ENCODE measurements at regions not wholly inside any gene's neighbourhood (a gene's known extent, or its start where the extent isn't known, plus 50 kb on each side); places are given as distances from the start of the nearest gene placed in this dataset.

- Histone ChIP-seq H3K9me3 (replicated peaks; ENCODE audit: control insufficient read depth, insufficient read depth, low read length) (peaks cover 1% of the 10 kb centered on the region), H3K27ac (ENCODE audit: insufficient read depth, low read depth, low read length) (no peak overlapping the region), H3K9ac (replicated peaks; ENCODE audit: extremely low read depth, insufficient read depth, low read length) (no peak overlapping the region), H3K36me3 (ENCODE audit: control insufficient read depth in 2 of 2, extremely low read depth in 1 of 2, insufficient read depth in 2 of 2, low read length in 2 of 2) (no peaks in the 10 kb centered on the region), H4K20me1 (replicated peaks; ENCODE audit: control insufficient read depth, extremely low read depth, insufficient read depth, low read length) (no peaks in the 10 kb centered on the region), H3K79me2 (ENCODE audit: control insufficient read depth, insufficient read depth, low read length) (no peaks in the 10 kb centered on the region), H3K9me1 (replicated peaks; ENCODE audit: control insufficient read depth, extremely low read depth, insufficient read depth, low read length) (no peaks in the 10 kb centered on the region), H3K4me2 (ENCODE audit: insufficient read depth, low read length) (no peak overlapping the region), H3K27me3 (ENCODE audit: control insufficient read depth in 2 of 2, insufficient read depth in 2 of 2, low read length in 2 of 2) (no peaks in the 10 kb centered on the region), H3K4me3 (replicated peaks in 1 of 3; ENCODE audit: insufficient read depth in 1 of 3, low read depth in 1 of 3, low read length in 3 of 3) (no peak overlapping the region), H3K4me1 (ENCODE audit: control insufficient read depth, extremely low read depth, insufficient read depth, low read length) (no peaks in the 10 kb centered on the region), H2AFZ (ENCODE audit: low read depth, low read length) (no peak overlapping the region)
- BruUV-seq (replicated peaks): no TSS peak
- intact Hi-C loops (cut with micrococcal nuclease) (no loop called here), dilution Hi-C loops (cut with MboI; ENCODE audit: extremely low pct_ligation_motif_present, low sequenced_read_pairs) (no loop called here)
- TF ChIP-seq CTCF (IDR thresholded peaks at IDR 0.05; ENCODE audit: extremely low read depth in 1 of 2, insufficient read depth in 1 of 2, low read depth in 1 of 2, low read length in 2 of 2): no peak
- TF ChIP-seq FOS (IDR thresholded peaks at IDR 0.05; ENCODE audit: borderline replicate concordance, insufficient read depth, low read length): no peak
- no peak for TF ChIP-seq POLR2A (IDR thresholded peaks at IDR 0.05; ENCODE audit: low read depth, low read length)
- FAIRE-seq (no peak), DNase-seq (ENCODE audit: low read depth, low spot score) (no peak)
- POLR2A ChIA-PET: no interaction called here
- CTCF ChIA-PET: no interaction called here
Observed at GRCh38 chr13:47678201-47678968, 322.7 kb downstream of the SUCLA2 start.

GRCh38 chr13:47675871-47676270, 325.2 kb downstream of the SUCLA2 start:
- FAIRE-seq: no peak
- CTCF ChIA-PET: no interaction called here
- Histone ChIP-seq H3K9ac (replicated peaks; ENCODE audit: extremely low read depth, insufficient read depth, low read length) (no peak overlapping the region), H3K9me1 (replicated peaks; ENCODE audit: control insufficient read depth, extremely low read depth, insufficient read depth, low read length) (no peaks in the 10 kb centered on the region), H3K9me3 (replicated peaks; ENCODE audit: control insufficient read depth, insufficient read depth, low read length) (peaks cover 5% of the 10 kb centered on the region), H3K36me3 (ENCODE audit: control insufficient read depth in 2 of 2, extremely low read depth in 1 of 2, insufficient read depth in 2 of 2, low read length in 2 of 2) (no peaks in the 10 kb centered on the region), H4K20me1 (replicated peaks; ENCODE audit: control insufficient read depth, extremely low read depth, insufficient read depth, low read length) (no peaks in the 10 kb centered on the region), H3K27me3 (ENCODE audit: control insufficient read depth in 2 of 2, insufficient read depth in 2 of 2, low read length in 2 of 2) (no peaks in the 10 kb centered on the region), H3K4me2 (ENCODE audit: insufficient read depth, low read length) (no peak overlapping the region), H2AFZ (ENCODE audit: low read depth, low read length) (no peak overlapping the region), H3K27ac (ENCODE audit: insufficient read depth, low read depth, low read length) (no peak overlapping the region), H3K4me1 (ENCODE audit: control insufficient read depth, extremely low read depth, insufficient read depth, low read length) (no peaks in the 10 kb centered on the region), H3K4me3 (replicated peaks in 1 of 3; ENCODE audit: insufficient read depth in 1 of 3, low read depth in 1 of 3, low read length in 3 of 3) (no peak overlapping the region), H3K79me2 (ENCODE audit: control insufficient read depth, insufficient read depth, low read length) (no peaks in the 10 kb centered on the region)
- no peak for TF ChIP-seq JUN (IDR thresholded peaks at IDR 0.05; ENCODE audit: borderline replicate concordance, insufficient read depth, insufficient read length, low read depth)
- no TSS peak for BruUV-seq (replicated peaks)
- dilution Hi-C loops (cut with MboI; ENCODE audit: extremely low pct_ligation_motif_present, low sequenced_read_pairs) (no loop called here), intact Hi-C loops (cut with micrococcal nuclease) (no loop called here)
- DNase-seq (ENCODE audit: low read depth, low spot score): no peak
- POLR2A ChIA-PET: no interaction called here
